Left lung (tissue), 4 donors: ENCODE measurements at regions not wholly inside any gene's neighbourhood (a gene's known extent, or its start where the extent isn't known, plus 50 kb on each side); places are given as distances from the start of the nearest gene placed in this dataset.

ENCODE experiments used
- ATAC-seq: fragments of 200-7000 bp; cut with Tn5 transposase; one replicate; pipeline ENCODE4 v1.9.1; 2020; ENCODE audit warnings: moderate library complexity
- DNase-seq, 4 donors: peaks; one replicate each; pipeline ENCODE4 v3.0.0-alpha.2; 2013 to 2020
- H3K27ac ChIP-seq, 2 donors: fragments of 200-600 bp; sonication (generic) in 1 of 2; one replicate each; pipeline versions ENCODE4 v1.5.0 to v1.8.0; 2020 to 2021
- H3K27me3 ChIP-seq, 2 donors: fragments of 200-600 bp; sonication (generic) in 1 of 2; one replicate each; pipeline versions ENCODE4 v1.5.0 to v1.8.0; 2020 to 2021
- H3K36me3 ChIP-seq, 2 donors: fragments of 200-600 bp; sonication (generic) in 1 of 2; one replicate each; pipeline versions ENCODE4 v1.5.0 to v1.8.0; 2020 to 2021
- H3K4me1 ChIP-seq, 2 donors: fragments of 200-600 bp; one replicate each; pipeline ENCODE4 v1.8.0; 2021
- H3K4me3 ChIP-seq, 2 donors: fragments of 200-600 bp; sonication (generic) in 1 of 2; one replicate each; pipeline versions ENCODE4 v1.5.0 to v1.8.0; 2020 to 2021; ENCODE audit warnings: mild to moderate bottlenecking in 1 of 2
- H3K9me3 ChIP-seq, 2 donors: fragments of 200-600 bp; sonication (generic) in 1 of 2; one replicate each; pipeline versions ENCODE4 v1.5.0 to v1.8.0; 2020 to 2021
- CTCF ChIP-seq, 2 donors: fragments of 200-600 bp; sonication (generic) in 1 of 2; IDR thresholded peaks; one replicate each; pipeline versions ENCODE4 v1.5.0 to v1.8.0; 2021; ENCODE audit warnings: antibody characterized with exemption in 2 of 2
- intact Hi-C, 2 donors: fragments of 100-400 bp; cut with DNase I; formaldehyde crosslinking; loops; one replicate each; pipeline versions ENCODE4 v1.11.2 to v1.14.2; 2022
- donor health status: DM: no; HTN: yes; CAD: no.
- donor health status: DM: no; HTN: no; CAD: no.

- intact Hi-C loops: no loop called here
- TF ChIP-seq CTCF (IDR thresholded peaks at IDR 0.05): no peak
- Histone ChIP-seq H3K27ac (no peak overlapping the region), H3K4me1 (no peaks in the 10 kb centered on the region), H3K36me3 (no peaks in the 10 kb centered on the region), H3K27me3 (no peaks in the 10 kb centered on the region), H3K4me3 (no peak overlapping the region), H3K9me3 (peaks cover 0 to 9% of the 10 kb centered on the region in 2 donors)
- ATAC-seq: no peak
- DNase-seq: no peak
These were observed 59.3 kb upstream of the NEGR1 start for GRCh38 chr1:72341661-72342060.

- Histone ChIP-seq H3K27me3 (no peaks in the 10 kb centered on the region), H3K9me3 (peaks cover 0 to 9% of the 10 kb centered on the region in 2 donors), H3K4me1 (no peaks in the 10 kb centered on the region), H3K36me3 (no peaks in the 10 kb centered on the region), H3K27ac (no peak overlapping the region), H3K4me3 (no peak overlapping the region)
- DNase-seq: no peak
- no peak for TF ChIP-seq CTCF (IDR thresholded peaks at IDR 0.05)
- intact Hi-C loops: no loop called here
- ATAC-seq: no peak
These were observed 54.4 kb upstream of the NEGR1 start for GRCh38 chr1:72336776-72337175.
